DMS 273 (cell line): ENCODE measurements at regions not wholly inside any gene's neighbourhood (a gene's known extent, or its start where the extent isn't known, plus 50 kb on each side); places are given as distances from the start of the nearest gene placed in this dataset.

Experiments
- DNase-seq: peaks from one replicate; lab custom pipeline; 2025; ENCODE audit not compliant: unreplicated experiment; lab: John Stamatoyannopoulos, UW

GRCh38 chr14:29030970-29031369 lies 264.4 kb downstream of the FOXG1 start:
- no peak for DNase-seq

DNA sequence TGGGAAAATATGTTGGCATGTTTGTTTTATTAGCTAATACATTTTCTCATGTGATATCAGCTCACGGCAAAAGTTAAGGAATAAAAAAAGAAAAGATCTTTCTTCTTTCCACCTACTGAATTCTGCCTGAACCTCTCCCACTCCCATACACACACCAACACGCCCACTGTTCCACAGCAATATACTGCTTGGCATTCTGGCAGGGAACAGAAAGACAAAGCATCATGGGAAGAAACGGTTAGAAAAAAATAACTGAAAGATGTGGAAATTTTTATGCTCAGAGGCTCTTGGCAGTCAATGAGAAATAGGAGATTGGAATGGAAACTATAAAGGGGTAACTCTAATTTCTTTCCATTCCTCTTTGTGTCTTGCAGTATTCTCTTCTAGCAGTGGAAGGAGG lies 268.5 kb downstream of the FOXG1 start:
- DNase-seq = no peak

- no peak for DNase-seq
These were observed 270.8 kb downstream of the FOXG1 start for GRCh38 chr14:29037411-29037810.

DNA sequence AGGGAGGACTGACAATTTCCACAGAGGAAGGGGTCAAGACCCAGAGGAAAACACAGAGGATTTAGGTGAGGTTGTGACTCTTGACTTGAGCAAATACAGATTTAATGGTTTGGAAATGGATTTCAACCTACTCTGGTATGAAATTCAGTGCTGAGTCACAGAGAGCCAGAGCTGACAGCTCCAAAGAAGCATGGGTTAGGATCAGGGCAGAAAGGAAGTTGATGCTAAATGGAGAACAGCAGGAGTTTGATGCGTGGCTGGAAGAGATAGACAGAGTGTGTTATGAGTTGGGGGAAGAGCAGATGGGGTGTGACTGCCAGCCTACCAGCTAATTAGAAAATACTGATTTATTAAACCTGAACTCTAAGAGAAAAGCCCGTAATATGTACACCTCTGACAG lies 272.6 kb downstream of the FOXG1 start:
- no peak for DNase-seq

- DNase-seq = no peak
These were observed 276.0 kb downstream of the FOXG1 start for GRCh38 chr14:29042551-29042950.

- DNase-seq = no peak
These were observed 277.1 kb downstream of the FOXG1 start for GRCh38 chr14:29043737-29044136.

DNA sequence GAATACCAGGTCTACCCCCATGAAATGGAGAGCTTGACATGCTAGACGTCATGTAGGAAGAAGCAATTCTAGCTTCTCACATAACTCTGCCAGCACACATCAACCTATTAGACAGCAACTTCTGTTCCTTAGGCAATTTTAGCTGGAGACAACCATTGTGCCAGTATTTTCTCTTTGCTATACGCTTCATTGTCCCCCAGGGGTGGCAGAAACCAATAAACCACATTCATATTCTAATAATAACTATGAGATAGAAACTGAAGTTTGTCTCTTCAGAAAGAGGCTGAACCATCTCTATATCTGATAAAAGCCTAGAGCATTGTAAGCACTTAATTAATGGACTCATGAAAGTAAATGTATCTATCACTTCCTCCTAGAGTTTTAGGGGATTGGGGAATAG lies 278.6 kb downstream of the FOXG1 start:
- no peak for DNase-seq

- DNase-seq = no peak
These were observed 287.5 kb downstream of the FOXG1 start for GRCh38 chr14:29054119-29054518.

DNA sequence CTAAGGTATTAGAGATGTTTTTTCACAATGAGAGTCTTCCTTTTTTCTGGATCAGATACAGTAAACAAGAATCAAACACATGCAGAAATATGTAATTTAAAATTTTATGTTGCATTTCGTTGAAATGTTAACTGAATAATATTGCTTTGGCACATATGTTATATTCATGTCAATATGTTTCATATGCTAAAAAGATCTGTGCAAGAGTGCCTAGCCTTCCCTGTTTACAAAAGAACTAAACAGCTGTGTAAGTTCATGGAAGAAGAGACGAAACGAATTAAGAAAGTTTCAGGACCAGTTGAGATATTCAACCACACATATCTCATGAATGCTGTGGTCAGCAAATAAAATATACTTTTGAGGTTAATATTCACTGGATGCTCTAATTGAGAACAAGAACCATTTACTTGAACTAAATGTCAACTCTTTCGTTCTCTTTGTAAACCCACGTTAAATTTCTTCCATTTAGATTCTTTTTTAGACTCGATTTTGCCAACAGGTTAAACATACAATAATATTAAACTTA lies 289.5 kb downstream of the FOXG1 start:
- no peak for DNase-seq

- no peak for DNase-seq
These were observed 295.1 kb downstream of the FOXG1 start for GRCh38 chr14:29061702-29062101.

DNA sequence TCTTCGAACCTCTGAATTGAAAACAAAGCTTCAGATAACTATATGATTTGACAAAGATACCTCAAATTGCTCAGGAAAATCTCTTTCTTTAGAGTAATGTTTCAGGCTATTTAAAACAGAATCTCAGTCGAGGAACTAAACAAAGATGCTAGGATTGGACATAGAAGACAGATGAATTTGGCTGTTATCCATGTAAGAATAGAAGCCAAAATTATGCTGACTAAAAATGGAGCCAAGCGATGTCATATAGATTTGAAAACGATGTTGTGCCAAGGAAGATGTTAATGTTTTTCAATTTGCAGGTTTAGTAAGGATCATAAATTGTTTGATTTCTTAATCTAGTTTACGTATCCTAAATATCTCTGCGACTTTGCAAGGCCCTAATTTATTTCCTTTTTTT lies 295.9 kb downstream of the FOXG1 start:
- DNase-seq = no peak

- DNase-seq = no peak
These were observed 296.4 kb downstream of the FOXG1 start for GRCh38 chr14:29062976-29063375.

DNA sequence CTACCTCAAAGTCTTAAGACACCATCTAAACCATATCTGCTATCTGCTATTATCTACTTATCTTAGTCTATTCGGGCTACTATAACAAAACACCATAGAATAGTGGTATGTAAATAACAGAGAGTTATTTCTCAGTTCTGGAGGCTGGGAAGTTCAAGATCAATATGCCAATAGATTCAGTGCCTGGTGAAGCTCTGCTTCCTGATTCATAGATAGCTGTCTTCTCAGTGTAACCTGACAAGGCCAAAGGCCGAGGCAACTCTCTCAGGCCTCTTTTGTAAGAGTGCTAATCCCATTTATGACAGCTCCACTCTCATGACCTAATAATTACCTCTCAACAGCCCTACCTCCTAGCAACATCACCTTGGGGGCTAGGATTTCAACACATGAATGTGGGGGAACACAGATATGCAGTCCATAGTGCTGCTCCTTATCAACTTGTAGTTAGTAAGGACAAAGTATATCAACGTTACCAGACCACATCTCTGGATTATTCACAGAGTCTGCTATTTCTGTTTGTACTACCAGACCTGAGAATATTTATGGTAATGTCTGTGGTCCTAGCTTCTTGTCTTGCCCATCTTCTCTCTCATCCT lies 297.8 kb downstream of the FOXG1 start:
- DNase-seq = no peak

DNA sequence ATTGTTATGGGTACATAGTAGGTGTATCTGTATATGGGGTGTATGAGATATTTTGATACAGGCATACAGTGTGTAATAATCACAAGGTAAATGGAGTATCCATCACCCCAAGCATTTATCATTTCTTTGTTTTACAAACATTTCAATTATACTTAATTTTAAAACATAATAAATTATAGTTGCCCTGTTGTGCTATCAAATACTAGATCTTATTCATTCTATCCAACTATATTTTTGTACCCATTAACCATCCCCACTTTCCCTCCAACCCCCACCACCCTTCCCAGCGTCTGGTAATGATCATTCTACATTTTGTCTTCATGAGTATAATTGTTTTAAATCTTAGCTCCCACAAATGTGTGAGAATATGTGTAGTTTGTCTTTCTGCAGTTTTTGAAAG lies 302.6 kb downstream of the FOXG1 start:
- no peak for DNase-seq

GRCh38 chr14:29075761-29076160 lies 309.2 kb downstream of the FOXG1 start:
- no peak for DNase-seq

DNA sequence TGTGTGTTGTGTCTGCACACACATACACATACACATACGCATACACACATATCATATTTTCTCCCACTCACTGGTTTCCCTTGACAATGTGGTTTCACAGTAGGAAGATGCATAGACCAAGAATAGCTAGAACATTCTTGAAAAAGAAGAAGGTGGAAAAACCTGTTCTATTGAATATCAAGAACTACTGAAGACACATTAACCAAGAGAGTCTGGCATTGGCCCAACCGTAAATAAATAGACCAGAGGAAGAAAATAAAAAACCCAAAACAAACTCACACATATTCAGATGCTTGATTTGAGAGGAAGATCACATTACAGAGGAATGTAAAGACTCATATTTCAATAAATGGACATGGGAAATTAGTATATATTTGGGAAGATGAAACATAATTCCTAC lies 311.3 kb downstream of the FOXG1 start:
- DNase-seq = no peak

- DNase-seq = no peak
These were observed 312.4 kb downstream of the FOXG1 start for GRCh38 chr14:29078810-29079522.

GRCh38 chr14:29085546-29085945 lies 319.0 kb downstream of the FOXG1 start:
- DNase-seq = peak; percentile 16

GRCh38 chr14:29089849-29090248 lies 323.3 kb downstream of the FOXG1 start:
- no peak for DNase-seq

- no peak for DNase-seq
These were observed 325.5 kb downstream of the FOXG1 start for GRCh38 chr14:29092121-29092520.

- no peak for DNase-seq
These were observed 330.9 kb downstream of the FOXG1 start for GRCh38 chr14:29097476-29097875.

DNA sequence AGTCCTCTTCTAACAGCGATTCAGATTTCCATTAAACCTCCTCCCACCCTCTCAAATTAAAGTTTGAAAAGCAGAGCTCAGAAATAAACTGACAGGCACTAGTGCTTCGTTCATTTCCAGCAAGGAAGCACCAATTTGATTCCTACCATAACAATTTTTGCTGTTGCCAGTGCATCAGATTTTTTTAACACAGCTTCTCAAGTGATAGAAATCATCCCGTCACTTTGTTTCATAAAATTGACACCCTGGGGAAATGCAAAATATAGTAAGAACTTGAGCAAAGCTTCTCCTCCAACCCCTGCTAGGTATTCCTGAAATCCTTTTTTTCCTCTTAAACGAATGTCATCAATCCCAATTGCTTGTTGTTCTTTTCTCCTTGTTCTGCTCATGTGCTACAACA lies 332.1 kb downstream of the FOXG1 start:
- no peak for DNase-seq

GRCh38 chr14:29102266-29102665 lies 335.7 kb downstream of the FOXG1 start:
- no peak for DNase-seq
